OCI-LY1 (cell line): ENCODE measurements at regions not wholly inside any gene's neighbourhood (a gene's known extent, or its start where the extent isn't known, plus 50 kb on each side); places are given as distances from the start of the nearest gene placed in this dataset.

Experiments
- H2AFZ ChIP-seq: fragments of 200-600 bp; sonication (generic), shearing (Covaris generic); 2 replicates; pipeline ENCODE4 v1.6.0; 2014; ENCODE audit warnings: antibody characterized with exemption, mild to moderate bottlenecking, low read length
- H3F3A ChIP-seq: fragments of 200-600 bp; sonication (generic), shearing (Covaris generic); 2 replicates; pipeline ENCODE4 v1.6.0; 2014; ENCODE audit warnings: mild to moderate bottlenecking, antibody characterized with exemption, low read length, moderate library complexity; ENCODE audit not compliant: insufficient read depth
- H3K27ac ChIP-seq: fragments of 200-600 bp; sonication (generic); 2 replicates; pipeline ENCODE4 v1.5.1; 2014; ENCODE audit warnings: low read length, mixed run types, mild to moderate bottlenecking, low read depth; ENCODE audit not compliant: poor library complexity, severe bottlenecking
- H3K27me3 ChIP-seq: fragments of 200-600 bp; sonication (generic); 2 replicates; pipeline ENCODE4 v1.6.0; 2014; ENCODE audit warnings: antibody characterized with exemption, mild to moderate bottlenecking, low read length, moderate library complexity; ENCODE audit not compliant: insufficient read depth
- H3K36me3 ChIP-seq: fragments of 200-600 bp; sonication (generic); 2 replicates; pipeline ENCODE4 v1.6.1; 2014; ENCODE audit warnings: mild to moderate bottlenecking, antibody characterized with exemption, low read length, moderate library complexity, mixed read lengths; ENCODE audit not compliant: insufficient read depth
- H3K4me1 ChIP-seq: fragments of 200-600 bp; sonication (generic); 2 replicates; pipeline ENCODE4 v1.5.1; 2014; ENCODE audit warnings: mild to moderate bottlenecking, low read length, moderate library complexity; ENCODE audit not compliant: insufficient read depth, severe bottlenecking
- H3K4me2 ChIP-seq: fragments of 200-600 bp; sonication (generic), shearing (Covaris generic); 2 replicates; pipeline ENCODE4 v1.6.1; 2014; ENCODE audit warnings: low read length
- H3K4me3 ChIP-seq: fragments of 200-600 bp; sonication (generic); 2 replicates; pipeline ENCODE4 v1.5.1; 2014; ENCODE audit warnings: low read length, low read depth, mild to moderate bottlenecking, mixed read lengths; ENCODE audit not compliant: poor library complexity, severe bottlenecking
- H3K79me2 ChIP-seq: fragments of 200-600 bp; shearing (Covaris generic); 2 replicates; pipeline ENCODE4 v1.6.1; 2016; ENCODE audit warnings: mixed run types, low read length, mixed read lengths; ENCODE audit not compliant: insufficient read depth
- H3K9ac ChIP-seq: fragments of 200-600 bp; sonication (generic), shearing (Covaris generic); 2 replicates; pipeline ENCODE4 v1.6.1; 2014; ENCODE audit warnings: mild to moderate bottlenecking, low read length, mixed read lengths
- H3K9me2 ChIP-seq: fragments of 200-600 bp; sonication (generic), shearing (Covaris generic); 2 replicates; pipeline ENCODE4 v1.6.1; 2014; ENCODE audit warnings: low read depth, mild to moderate bottlenecking, low read length, mixed read lengths
- H3K9me3 ChIP-seq: fragments of 200-600 bp; shearing (Covaris generic); 2 replicates; pipeline ENCODE4 v1.6.1; 2014; ENCODE audit warnings: low read length, mixed read lengths
- H4K20me1 ChIP-seq: fragments of 200-600 bp; sonication (generic), shearing (Covaris generic); 2 replicates; pipeline ENCODE4 v1.6.0; 2016; ENCODE audit warnings: mild to moderate bottlenecking, low read length; ENCODE audit not compliant: insufficient read depth
- EZH2 ChIP-seq: fragments of 200-600 bp; sonication (generic), shearing (Covaris generic); IDR thresholded peaks from 2 replicates; pipeline ENCODE4 v1.8.0; 2017; ENCODE audit warnings: borderline replicate concordance, mixed run types, mild to moderate bottlenecking, antibody characterized with exemption, low read length, moderate library complexity, mixed read lengths
- TF ChIP-seq, protein P1 (sequence below): fragments of 200-600 bp; sonication (generic), shearing (Covaris generic); IDR thresholded peaks from 2 replicates; pipeline ENCODE4 v1.5.1; 2017; ENCODE audit warnings: mild to moderate bottlenecking, antibody characterized with exemption, low read length, moderate library complexity, mixed read lengths

DNA sequence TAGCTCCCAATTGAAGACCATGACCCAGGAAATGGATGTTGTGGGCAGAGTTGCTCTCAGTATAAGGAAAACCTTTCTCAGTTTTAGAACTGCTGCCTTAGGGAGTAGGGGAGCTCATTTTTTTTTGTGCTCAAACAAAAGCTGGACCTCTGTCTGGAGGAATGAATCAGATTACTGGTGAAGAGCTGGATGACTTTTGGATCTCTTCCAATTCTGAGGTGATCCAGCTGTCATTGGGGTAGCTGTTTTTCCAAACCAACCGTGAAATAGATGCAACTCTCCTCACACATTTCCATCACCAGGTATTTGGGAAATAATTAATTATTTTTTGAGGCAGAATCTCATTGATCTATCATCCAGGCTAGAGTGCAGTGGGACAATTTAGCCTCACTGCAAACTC, 251.3 kb upstream of the PLET1 start:
- Histone ChIP-seq H3K9ac (no peak overlapping the region), H3K79me2 (no peaks in the 10 kb centered on the region)
- TF ChIP-seq, protein P1, sequence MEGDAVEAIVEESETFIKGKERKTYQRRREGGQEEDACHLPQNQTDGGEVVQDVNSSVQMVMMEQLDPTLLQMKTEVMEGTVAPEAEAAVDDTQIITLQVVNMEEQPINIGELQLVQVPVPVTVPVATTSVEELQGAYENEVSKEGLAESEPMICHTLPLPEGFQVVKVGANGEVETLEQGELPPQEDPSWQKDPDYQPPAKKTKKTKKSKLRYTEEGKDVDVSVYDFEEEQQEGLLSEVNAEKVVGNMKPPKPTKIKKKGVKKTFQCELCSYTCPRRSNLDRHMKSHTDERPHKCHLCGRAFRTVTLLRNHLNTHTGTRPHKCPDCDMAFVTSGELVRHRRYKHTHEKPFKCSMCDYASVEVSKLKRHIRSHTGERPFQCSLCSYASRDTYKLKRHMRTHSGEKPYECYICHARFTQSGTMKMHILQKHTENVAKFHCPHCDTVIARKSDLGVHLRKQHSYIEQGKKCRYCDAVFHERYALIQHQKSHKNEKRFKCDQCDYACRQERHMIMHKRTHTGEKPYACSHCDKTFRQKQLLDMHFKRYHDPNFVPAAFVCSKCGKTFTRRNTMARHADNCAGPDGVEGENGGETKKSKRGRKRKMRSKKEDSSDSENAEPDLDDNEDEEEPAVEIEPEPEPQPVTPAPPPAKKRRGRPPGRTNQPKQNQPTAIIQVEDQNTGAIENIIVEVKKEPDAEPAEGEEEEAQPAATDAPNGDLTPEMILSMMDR: no peak
- TF ChIP-seq EZH2: no peak

DNA sequence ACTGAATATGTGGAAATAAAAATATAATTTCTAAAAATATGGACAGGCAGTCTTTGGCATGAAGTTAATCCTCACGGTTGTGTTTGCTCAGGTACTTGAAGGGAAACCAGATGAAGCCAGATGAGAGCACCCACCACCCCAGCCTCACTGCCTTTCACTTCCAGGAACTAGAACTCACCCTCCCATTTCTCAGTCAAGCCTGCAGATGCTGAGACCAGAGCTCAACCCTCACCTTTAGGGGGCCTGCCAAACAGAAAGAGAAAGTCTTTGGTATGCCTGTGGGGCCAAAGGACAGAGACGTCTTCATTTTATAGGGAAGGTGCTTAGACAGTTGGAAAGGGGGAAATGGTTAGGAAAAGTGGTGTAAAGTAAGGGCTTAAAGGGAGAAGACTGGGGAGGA, 252.8 kb upstream of the PLET1 start:
- no peak overlapping the region for H3K27ac ChIP-seq
- no peak overlapping the region for H3K9ac ChIP-seq
- H3K9me3 ChIP-seq: no peaks in the 10 kb centered on the region
- H3K27me3 ChIP-seq: no peaks in the 10 kb centered on the region
- no peaks in the 10 kb centered on the region for H3K9me2 ChIP-seq
- no peak overlapping the region for H3K4me3 ChIP-seq
- no peaks in the 10 kb centered on the region for H3K79me2 ChIP-seq
- no peaks in the 10 kb centered on the region for H4K20me1 ChIP-seq
- H3F3A ChIP-seq: no peaks in the 10 kb centered on the region
- H3K4me2 ChIP-seq: no peak overlapping the region
- H2AFZ ChIP-seq: no peak overlapping the region
- no peaks in the 10 kb centered on the region for H3K4me1 ChIP-seq
- H3K36me3 ChIP-seq: no peaks in the 10 kb centered on the region
- no peak for TF ChIP-seq EZH2
- TF ChIP-seq, protein P1: no peak

More for the DNA sequence above, 251.3 kb upstream of the PLET1 start:
- no peaks in the 10 kb centered on the region for H3K36me3 ChIP-seq
- no peaks in the 10 kb centered on the region for H3K9me2 ChIP-seq
- H3K27ac ChIP-seq: no peak overlapping the region
- no peaks in the 10 kb centered on the region for H4K20me1 ChIP-seq
- no peaks in the 10 kb centered on the region for H3K27me3 ChIP-seq
- no peak overlapping the region for H3K4me3 ChIP-seq
- H3K9me3 ChIP-seq: no peaks in the 10 kb centered on the region
- H3K4me1 ChIP-seq: no peaks in the 10 kb centered on the region
- H3F3A ChIP-seq: no peaks in the 10 kb centered on the region
- H3K4me2 ChIP-seq: no peak overlapping the region
- H2AFZ ChIP-seq: no peak overlapping the region

DNA sequence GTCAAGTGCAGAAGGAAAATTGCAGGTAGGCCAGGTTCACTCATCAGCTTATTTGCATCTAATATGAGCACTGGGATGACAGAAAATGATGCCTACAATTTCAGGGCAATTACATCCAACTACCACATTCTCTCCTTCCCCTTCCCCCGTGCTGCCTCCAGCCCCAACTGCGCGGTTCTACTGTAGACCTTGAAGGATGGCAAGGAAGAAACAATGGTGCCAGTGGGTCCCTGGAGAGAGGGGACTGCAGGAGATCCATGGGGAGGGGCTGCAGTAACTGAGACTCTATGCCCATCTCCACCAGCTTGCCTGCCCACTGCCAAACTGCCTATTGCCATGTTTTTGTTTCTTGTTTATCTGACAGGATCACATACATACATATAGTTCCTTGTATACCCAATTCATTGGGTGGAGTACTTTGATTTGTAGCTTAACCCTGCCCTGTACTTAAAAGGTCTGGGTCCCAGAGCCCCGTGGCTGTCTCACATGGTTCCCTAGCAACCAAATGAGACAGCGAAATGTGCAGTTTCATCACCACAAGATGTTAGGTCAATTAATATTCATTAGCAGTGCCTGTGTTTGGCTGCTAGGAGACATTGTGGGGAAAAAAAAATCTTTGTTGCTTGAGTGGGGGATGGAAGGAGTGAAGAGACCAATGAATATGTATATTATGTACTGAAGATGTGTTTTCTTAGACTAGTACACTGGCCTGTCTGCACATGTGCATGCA, 253.5 kb upstream of the PLET1 start:
- Histone ChIP-seq H3K4me1 (no peaks in the 10 kb centered on the region), H4K20me1 (no peaks in the 10 kb centered on the region), H3F3A (no peaks in the 10 kb centered on the region), H3K79me2 (no peaks in the 10 kb centered on the region), H3K36me3 (no peaks in the 10 kb centered on the region), H3K9me3 (no peaks in the 10 kb centered on the region), H3K27ac (no peak overlapping the region), H3K4me2 (no peak overlapping the region), H3K27me3 (no peaks in the 10 kb centered on the region), H3K9me2 (no peaks in the 10 kb centered on the region), H2AFZ (no peak overlapping the region), H3K4me3 (no peak overlapping the region), H3K9ac (no peak overlapping the region)
- TF ChIP-seq, protein P1: no peak
- no peak for TF ChIP-seq EZH2
